HG03135 (cell line): ENCODE measurements at regions not wholly inside any gene's neighbourhood (a gene's known extent, or its start where the extent isn't known, plus 50 kb on each side); places are given as distances from the start of the nearest gene placed in this dataset.

Experiments used
- ATAC-seq: cut with Tn5 transposase; IDR thresholded peaks from one replicate; pipeline ENCODE4 v1.9.1; 2021; ENCODE audit warnings: mild to moderate bottlenecking, moderate library complexity; ENCODE audit not compliant: unreplicated experiment

DNA sequence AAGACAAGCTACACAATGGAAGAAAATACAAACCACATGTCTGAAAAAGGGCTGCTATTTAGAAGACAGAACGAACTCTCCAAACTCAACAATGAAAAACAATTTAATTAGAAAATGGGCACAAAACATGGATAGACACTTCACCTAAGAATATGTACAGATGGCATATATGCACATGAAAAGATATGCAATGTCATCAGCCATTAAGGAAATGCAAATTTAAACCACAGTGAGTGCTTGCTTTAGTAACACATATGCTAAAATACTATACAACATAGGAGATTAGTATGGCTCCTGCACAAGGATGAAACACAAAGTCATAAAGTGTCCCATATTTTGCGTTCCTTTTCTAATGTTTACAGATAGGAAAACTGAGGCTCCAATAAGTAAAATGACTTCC is 60.4 kb upstream of the FAM83B start:
- no peak for ATAC-seq

DNA sequence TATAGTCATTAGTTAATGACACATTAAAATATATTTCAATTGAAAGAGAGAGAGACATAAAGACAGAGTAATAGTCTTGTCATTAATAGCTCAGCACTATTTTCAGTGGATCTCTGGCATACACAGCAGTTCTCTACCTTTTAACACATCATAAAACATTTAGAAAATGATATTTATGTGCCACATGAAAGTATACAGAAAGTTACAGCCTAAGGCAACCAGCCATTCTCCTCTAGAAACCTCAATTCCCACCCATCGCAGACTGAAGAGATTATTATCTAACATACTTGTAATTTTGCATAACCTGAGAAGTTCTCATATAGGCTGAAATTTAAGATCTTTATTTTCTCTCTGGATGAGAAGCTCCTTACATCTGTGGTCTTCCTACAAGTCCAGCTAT is 58.7 kb upstream of the FAM83B start:
- ATAC-seq: no peak
